Vagina (tissue), 2 donors: ENCODE measurements at regions not wholly inside any gene's neighbourhood (a gene's known extent, or its start where the extent isn't known, plus 50 kb on each side); places are given as distances from the start of the nearest gene placed in this dataset.

ENCODE experiments used
- DNase-seq, 2 donors: peaks; one replicate each; pipeline ENCODE4 v3.0.0-alpha.2; 2017; ENCODE audit errors: extremely low spot score in 2 of 2
- H3K27ac ChIP-seq: fragments of 200-600 bp; sonication (generic); one replicate; pipeline ENCODE4 v1.5.1; 2019
- H3K27me3 ChIP-seq: fragments of 200-600 bp; sonication (generic); one replicate; pipeline ENCODE4 v1.5.1; 2019
- H3K36me3 ChIP-seq, 2 donors: fragments of 200-600 bp; sonication (generic); one replicate each; pipeline ENCODE4 v1.5.1; 2017 to 2019
- H3K4me1 ChIP-seq: fragments of 200-600 bp; sonication (generic); one replicate; pipeline ENCODE4 v1.5.1; 2019
- H3K4me3 ChIP-seq, 2 donors: fragments of 200-600 bp; sonication (generic); 1 replicate in 1 of 2; 2 replicates in 1 of 2; pipeline ENCODE4 v1.5.1; 2016 to 2019
- H3K9me3 ChIP-seq: fragments of 200-600 bp; sonication (generic); one replicate; pipeline ENCODE4 v1.5.1; 2019
- CTCF ChIP-seq, 3 experiments: fragments of 450-650 bp in 2 of 3; fragments of 200-600 bp in 1 of 3; sonication (generic) in 1 of 3; IDR thresholded peaks; one replicate each; pipeline ENCODE4 v1.5.1; 2017 to 2019; ENCODE audit warnings: antibody characterized with exemption in 3 of 3, mild to moderate bottlenecking in 2 of 3, moderate library complexity in 2 of 3
- POLR2A ChIP-seq, 2 donors: fragments of 450-650 bp; IDR thresholded peaks; one replicate each; pipeline ENCODE4 v1.6.1; 2017; ENCODE audit warnings: antibody characterized with exemption in 2 of 2, mild to moderate bottlenecking in 2 of 2, moderate library complexity in 2 of 2
- POLR2AphosphoS5 ChIP-seq, 2 donors: sonication (generic); formaldehyde crosslinking; IDR thresholded peaks; one replicate each; pipeline ENCODE4 v1.9.0; 2017; ENCODE audit warnings: antibody characterized with exemption in 2 of 2, mild to moderate bottlenecking in 2 of 2, low read depth in 1 of 2; ENCODE audit not compliant: insufficient read depth in 1 of 2
- intact Hi-C: fragments of 100-400 bp; cut with DNase I; formaldehyde crosslinking; loops from one replicate; pipeline ENCODE4 v1.15.1; 2023

DNA sequence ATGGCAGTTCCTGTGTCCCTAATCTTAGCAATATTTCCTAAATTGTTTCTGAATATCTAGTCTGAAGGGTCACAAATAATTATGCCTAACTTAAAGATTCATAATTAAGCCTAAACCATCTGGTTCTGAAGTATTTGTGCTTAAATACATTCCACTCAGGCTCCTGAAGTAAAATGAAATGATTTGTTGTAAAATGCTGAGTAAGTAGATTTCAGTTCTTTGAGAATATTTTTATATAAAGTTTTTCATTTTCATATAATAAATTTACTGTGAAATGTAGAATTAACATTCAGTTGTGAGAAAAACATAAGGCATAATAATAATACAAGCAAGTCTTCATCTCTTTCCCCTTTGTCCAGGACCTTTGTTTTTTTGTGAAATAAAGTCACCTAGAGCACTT lies 330.6 kb upstream of the IMPG1 start:
- Histone ChIP-seq H3K4me3 (no peak overlapping the region), H3K27ac (no peak overlapping the region), H3K36me3 (no peaks in the 10 kb centered on the region), H3K27me3 (no peaks in the 10 kb centered on the region), H3K9me3 (no peaks in the 10 kb centered on the region), H3K4me1 (no peaks in the 10 kb centered on the region)
- intact Hi-C loops, result no loop called here
- TF ChIP-seq CTCF (IDR thresholded peaks at IDR 0.05) (no peak), POLR2A (IDR thresholded peaks at IDR 0.05) (no peak), POLR2AphosphoS5 (IDR thresholded peaks at IDR 0.05; ENCODE audit: insufficient read depth in 1 of 2, low read depth in 1 of 2) (no peak)
- DNase-seq, result no peak

DNA sequence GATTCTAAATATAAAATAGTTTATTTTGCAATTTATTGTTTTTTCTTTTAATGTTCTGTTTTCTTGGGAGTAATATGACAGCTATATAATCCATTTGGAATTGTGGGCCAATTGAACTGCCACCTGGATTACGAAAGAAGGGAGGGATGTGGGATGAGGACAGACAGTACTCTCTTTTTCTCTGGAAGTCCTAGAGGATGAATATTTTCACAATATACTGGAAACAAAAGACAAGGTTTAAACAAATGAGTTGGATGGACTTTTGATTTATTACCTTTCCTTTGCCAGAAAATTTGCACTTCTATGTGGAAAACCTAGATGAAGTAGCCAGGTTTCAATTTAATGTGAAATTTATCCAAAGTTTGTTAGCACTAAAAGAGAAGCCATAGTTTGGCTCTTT lies 325.5 kb upstream of the IMPG1 start:
- intact Hi-C loops, result no loop called here

DNA sequence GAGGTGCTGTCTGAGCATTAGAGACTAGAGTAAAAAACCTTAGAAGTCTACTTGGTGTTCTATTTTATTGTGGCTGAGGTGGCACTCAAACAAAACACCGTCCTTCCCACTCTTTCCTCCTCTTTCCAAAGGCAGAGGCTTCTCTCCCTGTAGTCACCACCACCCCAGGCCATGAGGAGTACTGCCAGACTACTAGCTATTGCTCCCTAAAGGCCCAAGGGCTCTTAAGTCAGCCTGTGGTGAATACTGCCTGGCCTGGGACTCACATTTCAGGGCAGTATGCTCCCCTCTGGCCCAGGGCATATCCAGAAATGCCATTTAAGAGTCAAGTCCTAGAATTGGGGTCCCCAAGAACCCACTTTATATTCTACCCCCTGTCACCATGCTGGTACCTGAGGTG lies 309.7 kb upstream of the IMPG1 start:
- Histone ChIP-seq H3K27ac (no peak overlapping the region), H3K36me3 (no peaks in the 10 kb centered on the region), H3K9me3 (no peaks in the 10 kb centered on the region), H3K4me3 (no peak overlapping the region), H3K4me1 (no peaks in the 10 kb centered on the region), H3K27me3 (no peaks in the 10 kb centered on the region)
- intact Hi-C loops, result no loop called here
- no peak for DNase-seq
- no peak for TF ChIP-seq CTCF (IDR thresholded peaks at IDR 0.05)
- TF ChIP-seq POLR2AphosphoS5 (IDR thresholded peaks at IDR 0.05; ENCODE audit: insufficient read depth in 1 of 2, low read depth in 1 of 2), result no peak
- TF ChIP-seq POLR2A (IDR thresholded peaks at IDR 0.05), result no peak

More for the DNA sequence above, 325.5 kb upstream of the IMPG1 start:
- no peaks in the 10 kb centered on the region for H3K27me3 ChIP-seq
- no peaks in the 10 kb centered on the region for H3K36me3 ChIP-seq
- TF ChIP-seq POLR2AphosphoS5 (IDR thresholded peaks at IDR 0.05; ENCODE audit: insufficient read depth in 1 of 2, low read depth in 1 of 2) (no peak), CTCF (IDR thresholded peaks at IDR 0.05) (no peak), POLR2A (IDR thresholded peaks at IDR 0.05) (no peak)
- H3K27ac ChIP-seq, result no peak overlapping the region
- no peak for DNase-seq
- H3K4me3 ChIP-seq, result no peak overlapping the region
- no peaks in the 10 kb centered on the region for H3K9me3 ChIP-seq
- H3K4me1 ChIP-seq, result no peaks in the 10 kb centered on the region

- Histone ChIP-seq H3K4me3 (no peak overlapping the region), H3K27ac (no peak overlapping the region), H3K9me3 (no peaks in the 10 kb centered on the region), H3K36me3 (no peaks in the 10 kb centered on the region), H3K4me1 (no peaks in the 10 kb centered on the region), H3K27me3 (no peaks in the 10 kb centered on the region)
- no peak for DNase-seq
- intact Hi-C loops, result no loop called here
- no peak for TF ChIP-seq POLR2A (IDR thresholded peaks at IDR 0.05)
- no peak for TF ChIP-seq POLR2AphosphoS5 (IDR thresholded peaks at IDR 0.05; ENCODE audit: insufficient read depth in 1 of 2, low read depth in 1 of 2)
- TF ChIP-seq CTCF (IDR thresholded peaks at IDR 0.05), result no peak
These were observed 309.1 kb upstream of the IMPG1 start for GRCh38 chr6:76381612-76382011.

DNA sequence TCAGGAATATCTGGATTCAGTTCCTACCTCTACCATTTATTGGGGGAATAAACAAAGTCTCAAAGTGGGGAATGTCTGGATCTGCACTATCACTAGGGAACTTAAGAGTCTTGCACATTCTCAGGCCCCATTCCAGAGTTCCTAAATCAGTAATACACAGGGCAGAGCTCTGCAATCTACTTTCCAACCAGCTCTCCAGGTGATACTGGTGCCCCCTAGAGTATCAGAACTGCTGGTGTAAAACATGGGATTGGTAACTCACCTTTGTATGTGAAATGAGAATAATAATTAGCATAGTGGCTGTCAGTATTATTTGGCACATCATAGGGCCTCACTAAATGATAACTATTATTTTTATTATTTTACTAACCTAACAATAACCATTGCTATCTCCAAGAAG lies 278.8 kb upstream of the IMPG1 start:
- intact Hi-C loops, result no loop called here
- TF ChIP-seq POLR2AphosphoS5 (IDR thresholded peaks at IDR 0.05; ENCODE audit: insufficient read depth in 1 of 2, low read depth in 1 of 2) (no peak), CTCF (IDR thresholded peaks at IDR 0.05) (no peak)

More for the DNA sequence above, 278.8 kb upstream of the IMPG1 start:
- Histone ChIP-seq H3K4me3 (no peak overlapping the region), H3K9me3 (no peaks in the 10 kb centered on the region), H3K4me1 (no peaks in the 10 kb centered on the region), H3K27ac (no peak overlapping the region), H3K27me3 (no peaks in the 10 kb centered on the region), H3K36me3 (no peaks in the 10 kb centered on the region)
- DNase-seq, result no peak
